GM21526 (cell line): ENCODE measurements at regions not wholly inside any gene's neighbourhood (a gene's known extent, or its start where the extent isn't known, plus 50 kb on each side); places are given as distances from the start of the nearest gene placed in this dataset.

Experiments
- ATAC-seq: cut with Tn5 transposase; IDR thresholded peaks from one replicate; pipeline ENCODE4 v1.9.1; 2021; ENCODE audit warnings: moderate library complexity; ENCODE audit not compliant: unreplicated experiment, low FRiP score

DNA sequence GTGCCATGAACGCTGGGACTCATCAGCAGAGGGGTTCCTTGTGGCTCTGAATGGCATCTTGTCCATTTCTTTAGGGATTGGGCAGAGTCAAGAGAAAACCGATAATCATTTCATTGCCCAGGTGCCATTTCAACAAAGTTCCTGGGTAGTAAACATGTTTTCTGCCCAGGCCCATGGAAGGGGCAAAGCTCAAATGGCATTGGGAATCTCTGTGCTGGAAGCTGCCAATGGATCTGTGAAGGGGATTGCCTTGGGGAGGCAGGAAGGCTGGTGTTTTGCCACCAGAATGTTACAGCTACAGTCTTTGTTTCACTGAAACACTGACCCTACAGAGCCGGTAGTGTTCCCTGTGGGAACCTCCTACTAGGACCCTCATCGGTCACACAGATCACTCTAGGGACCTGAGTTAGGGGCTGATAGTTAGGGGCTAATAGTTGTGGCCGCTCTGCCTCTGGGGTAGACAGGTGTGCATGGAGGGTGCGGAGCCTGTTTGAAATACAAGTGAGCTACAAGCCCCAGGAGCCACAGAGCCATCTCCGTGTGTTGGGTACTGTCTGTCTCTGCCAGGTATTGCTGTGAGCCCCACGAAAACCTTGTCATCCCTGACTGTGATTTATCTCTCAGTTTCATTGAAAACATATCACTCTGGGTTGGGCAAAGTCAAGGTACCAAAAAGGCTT lies 224.4 kb upstream of the COPS8 start:
- ATAC-seq: no peak

DNA sequence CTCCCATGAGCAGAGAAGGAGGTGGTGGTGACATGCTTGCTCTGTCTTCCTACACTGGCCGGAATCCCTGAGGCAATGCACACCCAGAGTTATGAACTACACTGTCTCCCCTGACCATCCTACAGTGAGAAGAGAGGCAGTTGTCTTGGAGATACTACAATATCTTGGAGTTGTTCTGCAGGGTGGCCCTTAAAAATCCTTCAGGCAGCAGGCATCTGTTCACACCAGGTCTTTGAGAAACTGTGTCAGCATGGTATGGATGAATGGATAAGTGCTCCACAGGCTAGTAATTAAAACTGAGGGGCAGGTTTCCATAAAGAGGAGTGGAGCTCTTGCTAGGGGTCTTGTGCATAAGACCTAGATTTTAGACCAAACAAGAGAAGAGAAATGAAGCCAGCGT lies 223.7 kb upstream of the COPS8 start:
- no peak for ATAC-seq

DNA sequence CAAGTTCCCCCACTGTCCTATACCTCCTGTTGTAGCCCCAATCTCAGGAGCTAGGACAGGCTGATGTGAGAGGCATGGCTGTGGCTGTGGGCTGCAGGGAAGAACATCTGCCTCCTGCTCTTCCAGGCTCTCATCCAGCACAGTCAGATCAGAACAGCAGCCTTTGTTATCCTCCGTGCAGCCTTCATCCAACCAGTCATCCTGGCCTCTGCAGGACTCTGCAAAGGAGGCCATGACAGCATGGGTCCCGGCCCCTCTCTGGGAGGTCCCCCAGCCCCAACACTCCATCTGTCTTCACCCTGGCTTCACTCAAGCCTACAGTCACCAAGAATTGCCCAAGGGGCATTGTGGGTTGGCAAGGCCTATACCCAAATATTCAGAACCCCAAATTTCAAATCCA lies 223.2 kb upstream of the COPS8 start:
- no peak for ATAC-seq

DNA sequence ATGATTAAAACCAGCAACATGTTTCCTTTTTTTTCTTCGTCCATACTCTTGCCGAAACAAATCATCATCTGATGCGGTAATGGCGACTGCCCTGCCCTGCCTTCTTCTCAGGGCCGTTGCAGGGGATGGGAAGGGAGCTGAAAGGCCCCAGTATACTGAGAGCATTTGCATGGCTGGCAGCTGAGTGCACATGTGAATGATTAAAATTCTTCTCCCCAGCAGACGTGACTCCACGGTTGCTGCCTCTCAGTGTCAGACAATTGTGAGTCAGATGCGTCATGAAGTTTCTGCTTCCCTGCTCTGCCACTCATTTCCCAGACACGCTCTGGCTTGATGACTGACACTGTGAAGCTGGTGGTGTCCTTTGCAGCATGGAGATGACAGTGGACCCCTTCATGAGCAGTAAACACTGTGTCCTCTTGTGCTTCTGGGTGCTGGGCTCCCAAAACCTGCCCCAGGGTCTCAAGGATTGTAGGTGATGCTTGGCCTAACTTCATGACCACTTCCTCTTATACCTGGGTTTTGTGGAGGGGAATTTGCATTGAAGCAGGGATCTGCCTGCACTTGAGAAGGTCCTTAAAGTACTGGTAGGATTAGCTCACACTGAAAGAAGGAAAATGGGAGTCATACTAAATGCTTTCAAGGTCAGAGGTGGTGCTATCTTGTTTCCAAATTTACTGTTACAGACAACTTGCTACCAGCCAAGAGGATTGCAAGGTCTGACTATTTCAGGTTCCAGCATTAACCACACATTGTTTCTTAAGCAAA lies 222.5 kb upstream of the COPS8 start:
- ATAC-seq: peak; percentile 58

DNA sequence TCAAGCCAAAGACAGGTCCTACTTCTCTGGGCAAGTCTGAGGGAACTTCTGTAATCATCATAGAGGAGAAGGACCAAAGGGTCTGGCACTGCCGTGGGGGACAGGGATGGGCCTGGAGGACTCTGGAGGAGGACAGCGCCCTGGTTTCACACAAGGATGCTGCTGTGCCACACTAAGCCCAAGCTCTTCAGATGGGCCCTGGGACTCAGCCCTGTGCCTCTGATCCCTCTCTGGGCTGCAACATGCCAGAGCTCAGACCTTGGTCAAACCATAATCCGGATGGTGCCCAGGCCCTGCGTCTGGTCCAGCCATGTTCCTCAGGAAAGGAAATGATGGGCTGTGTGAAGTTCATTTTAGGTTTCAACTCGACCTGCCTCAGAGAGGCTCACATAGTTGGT lies 222.0 kb upstream of the COPS8 start:
- ATAC-seq: peak; percentile 15

DNA sequence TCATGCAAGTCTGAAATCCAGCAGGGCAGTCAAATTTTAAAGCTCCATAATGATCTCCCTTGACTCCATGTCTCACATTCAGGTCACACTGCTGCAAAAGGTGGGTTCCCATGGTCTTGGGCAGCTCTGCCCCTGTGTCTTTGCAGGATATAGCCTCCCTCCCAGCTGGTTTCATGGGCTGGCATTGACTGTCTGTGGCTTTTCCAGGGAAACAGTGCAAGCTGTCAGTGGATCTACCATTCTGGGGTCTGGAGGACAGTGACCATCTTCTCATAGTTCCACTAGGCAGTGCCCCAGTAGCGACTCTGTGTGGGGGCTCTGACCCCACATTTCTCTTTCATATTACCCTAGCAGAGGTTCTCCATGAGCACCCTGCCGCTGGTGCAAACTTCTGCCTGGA lies 220.6 kb upstream of the COPS8 start:
- ATAC-seq: no peak

DNA sequence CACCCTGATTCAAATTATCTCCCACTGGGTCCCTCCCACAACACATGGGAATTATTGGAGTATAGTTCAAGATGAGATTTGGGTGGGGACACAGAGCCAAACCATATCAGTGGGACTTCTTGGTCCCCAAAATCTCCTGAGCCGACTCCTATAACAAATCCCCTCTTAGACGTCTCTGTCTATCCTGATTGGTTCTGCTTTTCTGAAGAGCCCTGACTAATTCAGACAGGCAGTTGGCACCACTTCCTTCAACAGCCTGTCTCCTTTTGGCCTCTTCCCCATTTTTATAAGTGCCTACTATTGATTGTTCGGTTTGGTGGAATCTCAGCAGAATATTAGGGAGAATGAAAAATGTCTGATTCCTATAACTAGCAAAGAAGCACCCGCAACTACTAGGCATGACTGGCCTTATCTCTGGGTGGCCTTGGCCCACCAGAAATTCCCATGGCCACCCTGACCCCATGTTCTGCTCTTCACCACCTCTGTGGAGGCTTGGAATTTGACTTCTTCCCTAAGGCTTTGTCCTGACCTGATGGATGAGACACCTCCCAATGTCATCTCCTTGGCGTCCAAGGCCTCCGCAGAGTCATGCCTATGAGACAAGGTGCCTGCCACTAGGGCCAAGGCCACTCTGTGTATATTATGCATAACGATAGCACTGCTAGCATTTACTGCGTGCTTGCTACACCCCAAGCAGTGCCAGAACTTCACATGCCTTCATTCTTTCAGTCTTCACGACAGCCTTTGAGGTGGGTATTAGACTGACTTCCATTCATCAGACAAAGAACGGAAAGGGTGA lies 218.9 kb upstream of the COPS8 start:
- ATAC-seq: no peak

DNA sequence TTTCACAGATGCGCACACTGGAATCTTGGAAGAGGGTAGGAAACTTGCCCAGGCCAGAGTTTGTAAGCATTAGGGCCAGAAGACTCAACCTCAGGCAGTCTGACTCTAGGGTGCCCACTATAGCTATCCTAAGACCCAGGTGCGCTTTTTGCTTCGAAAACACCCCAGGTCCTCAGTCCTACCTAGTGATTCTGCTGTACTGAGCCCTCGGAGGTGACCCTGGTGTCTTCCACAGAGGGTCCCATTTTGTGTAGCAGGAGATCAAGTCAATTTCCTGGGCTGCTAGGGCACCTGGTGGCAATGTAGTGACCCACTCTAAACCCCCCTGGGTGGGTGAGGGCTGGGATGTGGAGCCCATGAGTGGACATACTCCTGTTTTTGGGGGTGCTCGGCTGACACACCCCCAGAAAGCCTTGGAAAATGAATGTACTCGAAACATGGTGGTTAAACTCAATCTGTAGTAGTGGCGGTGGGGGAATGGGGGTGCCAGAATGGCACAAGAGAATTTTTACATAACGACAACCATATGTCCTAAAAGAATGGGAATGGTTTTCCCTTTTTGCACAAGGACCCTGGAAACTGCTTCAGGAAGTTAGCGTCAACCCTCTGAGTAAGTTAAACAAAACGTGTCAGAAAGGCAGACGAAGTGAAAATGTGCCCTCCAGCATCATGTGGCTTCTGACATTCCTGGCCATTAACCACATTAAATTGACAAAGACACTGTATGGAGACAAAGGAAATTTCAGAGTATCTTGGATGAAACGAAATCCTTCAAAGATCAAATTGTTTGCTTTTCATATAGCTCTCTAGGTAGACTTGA lies 218.0 kb upstream of the COPS8 start:
- ATAC-seq: no peak

DNA sequence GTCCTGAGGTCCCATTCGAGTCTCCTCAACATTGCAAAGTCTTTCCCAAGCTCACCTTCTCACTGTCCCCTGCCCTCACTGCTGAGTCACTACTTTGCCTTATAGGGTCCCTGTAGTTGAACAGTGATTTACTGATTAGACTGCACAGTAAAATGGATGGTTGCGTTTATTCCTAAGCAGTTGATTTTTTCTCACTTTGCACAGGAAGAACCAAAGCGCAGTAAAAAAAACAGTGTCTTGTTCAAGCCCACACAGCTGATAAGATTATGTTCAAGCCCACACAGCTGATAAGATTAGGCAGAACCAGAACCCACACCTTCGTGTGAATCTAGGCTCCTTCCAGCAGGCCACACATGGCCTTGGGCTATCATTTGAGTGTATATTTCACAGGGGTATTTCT lies 215.3 kb upstream of the COPS8 start:
- no peak for ATAC-seq

DNA sequence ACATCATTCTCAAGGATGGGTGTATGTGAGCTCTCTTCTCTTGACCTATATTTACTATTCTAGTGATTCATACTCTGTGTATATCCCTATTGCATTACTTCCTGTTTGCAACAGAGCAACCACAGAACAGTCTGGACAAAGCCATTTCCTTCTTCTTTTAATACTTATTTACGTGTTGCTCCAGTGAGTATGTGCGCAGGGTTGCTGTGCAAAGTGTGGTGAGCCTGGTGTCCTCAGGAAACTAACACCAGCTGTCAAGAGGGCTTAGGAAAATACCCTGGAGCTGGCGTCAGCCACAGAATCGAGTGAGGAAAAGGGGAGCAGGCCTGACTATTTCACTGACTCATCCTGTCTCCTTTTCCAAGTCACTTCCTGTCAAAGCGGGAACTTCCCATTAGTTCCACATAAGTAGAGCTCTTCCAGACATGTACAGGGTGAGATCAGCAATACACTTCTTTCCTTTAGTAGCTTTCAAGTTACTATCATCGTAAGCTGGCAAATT lies 214.1 kb upstream of the COPS8 start:
- no peak for ATAC-seq

DNA sequence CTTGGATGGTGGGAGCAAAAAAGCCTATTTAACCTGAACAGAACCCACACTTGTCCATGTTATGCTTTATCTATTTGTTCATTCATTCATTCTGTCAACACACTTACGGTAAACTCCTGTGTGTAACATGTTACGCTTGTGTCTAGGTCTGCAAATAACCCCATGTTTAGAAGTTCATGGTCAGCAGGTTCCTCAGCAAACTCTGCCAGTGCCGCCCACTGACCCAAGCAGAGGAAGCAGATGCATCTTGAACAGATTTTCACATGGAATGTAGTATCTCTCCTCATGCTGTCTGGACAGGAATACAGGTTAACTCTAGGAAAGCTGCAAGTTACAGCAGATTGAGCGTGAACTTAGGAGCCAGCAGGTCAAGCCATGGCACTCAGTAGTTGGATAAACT lies 213.7 kb upstream of the COPS8 start:
- no peak for ATAC-seq

DNA sequence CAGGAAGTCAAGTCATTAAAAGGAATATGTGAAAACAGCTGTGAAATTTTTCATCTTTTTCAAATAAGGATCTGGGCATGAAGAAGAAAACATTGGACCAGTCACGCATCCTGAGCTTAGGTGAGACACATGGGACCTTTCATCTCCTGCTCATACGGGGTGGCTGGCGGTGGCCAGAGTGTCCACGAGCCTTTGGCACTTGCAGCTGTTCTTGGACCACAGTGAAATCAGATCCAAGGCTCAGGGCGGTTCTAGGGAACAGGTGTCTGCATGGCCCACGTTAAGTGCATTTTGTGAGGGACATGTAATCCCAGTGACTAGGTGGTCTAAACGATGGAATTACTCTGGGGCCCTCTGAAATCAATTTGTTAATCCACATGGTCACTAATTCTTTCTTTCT lies 212.7 kb upstream of the COPS8 start:
- no peak for ATAC-seq

DNA sequence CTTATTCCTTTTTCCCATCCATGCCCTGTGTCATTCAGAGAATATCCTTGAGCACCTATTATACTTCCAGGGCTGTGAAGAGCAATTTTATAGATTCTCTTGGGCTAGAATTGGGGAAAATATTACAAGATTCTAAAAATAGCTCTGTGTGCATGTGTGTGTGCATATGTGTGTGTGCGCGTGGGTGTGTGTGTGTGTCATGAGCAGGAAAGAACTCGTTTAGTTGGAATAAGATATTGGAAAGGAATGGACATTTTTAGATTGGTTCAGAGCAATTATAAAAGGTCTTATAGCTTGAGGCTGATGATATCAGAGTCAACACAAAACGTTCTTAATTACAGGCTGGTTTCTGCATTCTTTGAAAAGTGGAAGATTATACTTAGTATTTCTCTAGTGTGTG lies 212.1 kb upstream of the COPS8 start:
- ATAC-seq: no peak

DNA sequence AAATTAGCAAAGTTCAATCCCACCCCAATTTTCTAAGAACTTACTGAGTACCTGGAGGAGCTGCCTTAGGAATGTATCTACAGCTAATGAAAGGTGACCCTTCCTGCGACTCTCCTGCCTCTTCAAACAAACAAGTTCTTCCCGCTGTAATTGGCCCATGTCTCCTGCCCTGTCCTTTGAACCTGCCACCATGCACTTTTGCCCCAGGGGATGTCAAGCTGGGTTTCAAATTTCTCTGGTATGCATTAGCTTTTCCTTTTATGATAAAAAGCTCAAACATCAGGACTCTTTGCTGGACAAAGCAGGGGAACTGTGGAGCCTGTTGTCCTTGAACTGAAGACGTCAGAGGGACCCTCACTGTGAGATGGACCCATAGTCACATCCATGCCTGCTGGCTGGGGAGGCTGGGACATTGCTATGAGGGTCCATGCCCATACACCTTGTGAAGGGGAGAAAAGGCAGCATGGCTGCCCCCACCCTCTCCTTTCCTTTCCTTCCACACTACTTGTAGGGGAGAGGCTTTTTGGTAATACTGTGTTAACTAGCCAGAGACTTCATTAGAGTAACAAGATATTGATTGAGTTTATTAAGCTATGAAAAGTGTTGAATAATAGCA lies 210.7 kb upstream of the COPS8 start:
- ATAC-seq: no peak

DNA sequence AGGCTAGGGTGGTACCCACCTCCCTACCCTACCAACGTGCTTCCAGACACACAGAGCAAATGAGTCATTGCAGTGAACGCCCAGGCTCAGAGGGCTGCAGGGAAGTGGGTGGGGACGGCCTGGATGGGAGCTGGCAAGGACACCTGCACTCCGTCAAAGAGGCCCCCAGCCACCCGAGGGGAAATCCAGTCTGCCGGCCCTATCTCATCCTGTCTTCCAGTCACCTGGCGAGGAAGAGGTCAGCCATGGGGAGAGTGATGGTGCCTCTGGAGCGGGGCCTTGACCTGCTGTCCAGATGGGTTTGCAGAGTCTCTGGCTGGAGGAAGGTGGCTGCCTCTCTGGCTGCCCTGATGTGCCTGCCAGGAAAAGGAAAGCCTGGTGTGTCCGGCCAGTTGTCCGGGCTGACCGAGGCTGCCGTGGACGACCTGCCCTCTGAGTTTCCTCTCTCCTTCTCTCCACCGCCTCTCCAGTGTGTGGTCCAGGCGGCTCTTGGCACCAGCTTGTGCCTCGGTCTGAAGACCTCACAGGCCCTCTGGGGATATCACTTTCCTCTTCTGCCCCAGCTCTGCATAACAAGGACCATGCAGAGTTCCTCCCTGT lies 209.7 kb upstream of the COPS8 start:
- no peak for ATAC-seq

DNA sequence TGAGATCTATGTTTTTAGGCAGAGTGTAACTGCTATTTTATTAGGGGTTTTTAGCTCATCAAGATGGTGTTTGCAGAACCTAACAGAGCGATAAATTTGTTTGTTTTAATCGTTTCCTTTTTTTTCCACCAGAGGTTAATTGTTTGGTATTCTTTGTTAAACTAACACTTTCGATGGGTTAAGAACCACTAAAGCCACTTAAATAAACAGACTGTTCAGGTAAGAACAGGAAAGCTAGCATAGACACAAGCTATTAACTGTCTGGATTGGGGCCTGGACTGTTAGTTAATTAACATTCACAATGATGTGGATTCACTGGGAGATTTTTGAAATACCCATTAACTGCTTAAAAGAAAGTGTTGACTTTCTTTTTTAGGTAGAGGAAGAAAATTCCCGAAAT lies 209.0 kb upstream of the COPS8 start:
- no peak for ATAC-seq

DNA sequence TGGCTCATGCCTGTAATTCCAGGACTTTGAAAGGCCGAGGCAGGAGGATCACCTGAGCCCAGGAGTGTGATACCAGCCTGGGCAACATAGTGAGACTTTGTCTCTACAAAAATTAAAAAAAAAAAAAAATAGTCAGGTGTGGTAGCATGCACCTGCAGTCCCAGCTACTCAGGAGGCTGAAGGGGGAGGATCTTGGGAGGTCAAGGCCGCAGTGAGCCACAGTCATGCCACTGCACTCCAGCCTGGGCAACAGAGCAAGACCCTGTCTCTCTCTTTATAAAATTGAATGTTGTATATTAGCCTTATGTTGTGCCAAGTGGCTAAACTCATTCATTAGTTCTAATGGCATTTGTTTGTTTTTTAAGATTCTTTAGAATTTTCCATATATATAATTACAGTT lies 207.7 kb upstream of the COPS8 start:
- no peak for ATAC-seq

DNA sequence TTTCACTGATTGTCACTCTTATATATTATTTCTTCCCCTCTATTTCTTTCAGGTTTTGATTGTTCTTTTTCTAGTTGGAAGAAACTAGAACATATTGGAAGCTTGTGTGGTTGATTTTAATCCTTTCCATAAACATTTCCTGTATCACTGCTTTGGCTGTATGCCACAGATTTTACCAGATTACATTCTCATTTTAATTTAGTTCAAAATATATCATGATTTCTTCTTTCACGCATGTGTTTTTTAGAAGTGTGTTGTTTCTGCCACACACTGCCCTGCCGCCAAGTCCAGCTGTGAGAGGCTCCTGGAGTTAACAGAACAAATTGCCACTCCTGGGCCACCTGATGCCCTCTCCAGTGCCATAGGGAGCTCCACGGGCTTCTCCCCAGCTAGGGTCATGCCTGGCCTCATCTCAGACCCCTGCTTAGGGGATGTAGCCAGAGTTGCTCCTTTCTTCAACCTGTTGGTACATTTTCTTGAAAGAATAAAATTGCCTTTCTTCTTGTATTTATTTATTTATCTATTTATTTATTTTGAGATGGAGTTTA lies 206.2 kb upstream of the COPS8 start:
- ATAC-seq: no peak

DNA sequence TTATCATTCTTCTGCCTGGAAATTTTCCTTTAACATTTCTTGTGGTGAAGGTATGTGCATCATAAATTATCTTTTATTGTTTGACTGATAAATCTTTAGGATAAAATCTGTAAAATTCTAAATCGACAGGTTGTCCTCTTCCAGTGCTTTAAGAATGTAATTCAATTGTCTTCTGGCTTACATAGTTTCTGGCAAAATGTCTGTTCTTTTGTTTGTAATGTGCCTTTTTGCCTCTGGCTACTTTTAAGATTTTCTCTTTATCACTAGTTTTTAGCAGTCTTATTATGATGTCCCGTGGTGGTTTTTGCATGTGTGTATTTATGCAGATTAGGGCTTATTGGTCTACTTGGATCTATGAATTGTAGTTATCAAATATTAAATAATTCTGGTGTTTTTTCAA lies 203.6 kb upstream of the COPS8 start:
- ATAC-seq: no peak
